ENCODE measurements at regions not wholly inside any gene's neighbourhood (a gene's known extent, or its start where the extent isn't known, plus 50 kb on each side); places are given as distances from the start of the nearest gene placed in this dataset.

DNA sequence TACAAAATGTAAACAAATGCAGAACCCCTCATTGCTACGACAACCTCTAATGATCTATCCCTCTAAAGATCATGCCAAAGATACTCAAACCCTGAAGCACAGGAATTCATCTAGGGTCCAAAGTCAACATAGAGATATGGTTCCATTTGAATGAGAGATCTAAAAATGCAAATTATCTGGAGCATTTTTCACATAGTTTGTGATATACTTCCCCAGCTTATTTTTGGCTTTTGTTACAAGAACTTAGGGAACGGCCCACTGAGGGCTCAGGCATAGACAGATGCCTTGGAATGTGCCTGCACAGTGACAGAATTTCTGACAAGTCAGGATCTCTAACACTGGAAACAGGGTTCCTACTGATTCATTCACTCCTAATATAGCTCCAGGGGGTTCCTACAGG, 258.9 kb upstream of the THBS1 start:
- TF ChIP-seq, protein P1, sequence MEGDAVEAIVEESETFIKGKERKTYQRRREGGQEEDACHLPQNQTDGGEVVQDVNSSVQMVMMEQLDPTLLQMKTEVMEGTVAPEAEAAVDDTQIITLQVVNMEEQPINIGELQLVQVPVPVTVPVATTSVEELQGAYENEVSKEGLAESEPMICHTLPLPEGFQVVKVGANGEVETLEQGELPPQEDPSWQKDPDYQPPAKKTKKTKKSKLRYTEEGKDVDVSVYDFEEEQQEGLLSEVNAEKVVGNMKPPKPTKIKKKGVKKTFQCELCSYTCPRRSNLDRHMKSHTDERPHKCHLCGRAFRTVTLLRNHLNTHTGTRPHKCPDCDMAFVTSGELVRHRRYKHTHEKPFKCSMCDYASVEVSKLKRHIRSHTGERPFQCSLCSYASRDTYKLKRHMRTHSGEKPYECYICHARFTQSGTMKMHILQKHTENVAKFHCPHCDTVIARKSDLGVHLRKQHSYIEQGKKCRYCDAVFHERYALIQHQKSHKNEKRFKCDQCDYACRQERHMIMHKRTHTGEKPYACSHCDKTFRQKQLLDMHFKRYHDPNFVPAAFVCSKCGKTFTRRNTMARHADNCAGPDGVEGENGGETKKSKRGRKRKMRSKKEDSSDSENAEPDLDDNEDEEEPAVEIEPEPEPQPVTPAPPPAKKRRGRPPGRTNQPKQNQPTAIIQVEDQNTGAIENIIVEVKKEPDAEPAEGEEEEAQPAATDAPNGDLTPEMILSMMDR (IDR thresholded peaks at IDR 0.05; ENCODE audit: low read length), result no peak
- TF ChIP-seq EZH2 (optimal IDR thresholded peaks at IDR 0.05; ENCODE audit: low read depth, low read length), result no peak
- no peak for TF ChIP-seq EZH2phosphoT487 (IDR thresholded peaks at IDR 0.05; ENCODE audit: low read length)

Data from MM.1S (cell line).